ENCODE measurements at regions not wholly inside any gene's neighbourhood (a gene's known extent, or its start where the extent isn't known, plus 50 kb on each side); places are given as distances from the start of the nearest gene placed in this dataset.

DNA sequence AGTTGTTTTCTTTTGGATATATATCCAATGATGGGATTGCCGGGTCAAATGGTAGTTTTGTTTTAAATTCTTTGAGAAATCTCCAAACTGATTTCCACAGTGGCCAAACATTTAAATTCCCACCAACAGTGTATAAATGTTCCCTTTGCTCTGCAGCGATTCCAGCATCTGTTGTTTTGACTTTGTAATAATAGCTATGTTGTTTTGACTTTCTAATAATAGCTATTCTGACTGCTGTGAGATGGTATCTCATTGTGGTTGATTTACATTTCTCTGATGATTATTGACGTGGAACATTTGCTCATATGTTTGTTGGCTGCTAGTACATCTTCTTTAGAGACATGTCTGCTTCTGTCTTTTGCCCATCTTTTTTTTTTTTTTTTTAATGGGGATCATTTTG, 332.2 kb upstream of the GBE1 start:
- no peaks in the 10 kb centered on the region for H3K36me3 ChIP-seq (ENCODE audit: insufficient read depth, low read length)

DNA sequence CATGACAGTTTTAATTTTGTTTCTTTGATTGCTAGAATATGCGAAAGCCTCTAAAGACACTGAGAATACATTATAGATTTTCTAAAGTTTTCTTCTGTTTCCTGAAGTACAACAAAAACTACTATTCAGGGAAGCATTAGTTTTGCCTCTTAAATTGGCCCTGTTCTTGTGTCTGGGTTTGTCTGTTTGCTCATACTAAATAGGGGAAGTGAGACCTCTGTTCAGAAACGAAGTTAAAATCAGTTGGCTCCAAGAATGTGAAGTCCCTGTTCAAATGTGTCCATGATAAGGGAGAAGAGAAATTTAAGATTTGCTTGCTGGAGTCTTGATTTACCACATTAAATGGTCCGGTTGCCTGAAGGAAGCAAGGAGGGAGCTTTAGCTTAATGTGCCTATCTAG, 327.3 kb upstream of the GBE1 start:
- no peaks in the 10 kb centered on the region for H3K27me3 ChIP-seq (ENCODE audit: insufficient read depth, low read length)
- H3K4me3 ChIP-seq (ENCODE audit: low read length) = no peak overlapping the region
- no peaks in the 10 kb centered on the region for H3K9me3 ChIP-seq (ENCODE audit: low read length)
- H3K36me3 ChIP-seq (ENCODE audit: insufficient read depth, low read length) = no peaks in the 10 kb centered on the region
- no peak overlapping the region for H2AFZ ChIP-seq (ENCODE audit: low read depth, low read length)
- H3K4me1 ChIP-seq (ENCODE audit: insufficient read depth, low read length) = peaks cover 18% of the 10 kb centered on the region

More for the DNA sequence above, 332.2 kb upstream of the GBE1 start:
- Histone ChIP-seq H3K9me3 (ENCODE audit: low read length) (no peaks in the 10 kb centered on the region), H3K4me3 (ENCODE audit: low read length) (no peak overlapping the region), H3K27me3 (ENCODE audit: insufficient read depth, low read length) (no peaks in the 10 kb centered on the region), H2AFZ (ENCODE audit: low read depth, low read length) (no peak overlapping the region), H3K4me1 (ENCODE audit: insufficient read depth, low read length) (no peaks in the 10 kb centered on the region)

DNA sequence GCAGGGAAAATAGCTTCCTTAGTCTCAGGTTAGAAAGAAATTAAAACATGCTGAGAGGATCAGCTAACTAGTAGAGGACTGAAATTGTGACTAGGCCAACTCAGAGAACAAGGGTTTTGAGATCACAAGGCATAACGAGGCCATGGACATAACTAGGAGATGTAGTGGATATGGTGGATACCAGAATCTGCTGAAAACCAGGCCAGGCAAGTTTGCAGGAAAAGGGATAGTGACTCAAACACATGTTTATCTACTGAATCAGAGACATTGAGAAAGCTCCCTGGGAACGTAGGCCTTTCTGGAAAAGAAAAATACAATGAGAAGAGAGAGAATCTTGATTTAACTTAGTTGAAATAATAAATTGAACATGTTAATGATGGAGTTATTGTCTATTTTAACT, 326.5 kb upstream of the GBE1 start:
- Histone ChIP-seq H3K9me3 (ENCODE audit: low read length) (no peaks in the 10 kb centered on the region), H2AFZ (ENCODE audit: low read depth, low read length) (no peak overlapping the region)

DNA sequence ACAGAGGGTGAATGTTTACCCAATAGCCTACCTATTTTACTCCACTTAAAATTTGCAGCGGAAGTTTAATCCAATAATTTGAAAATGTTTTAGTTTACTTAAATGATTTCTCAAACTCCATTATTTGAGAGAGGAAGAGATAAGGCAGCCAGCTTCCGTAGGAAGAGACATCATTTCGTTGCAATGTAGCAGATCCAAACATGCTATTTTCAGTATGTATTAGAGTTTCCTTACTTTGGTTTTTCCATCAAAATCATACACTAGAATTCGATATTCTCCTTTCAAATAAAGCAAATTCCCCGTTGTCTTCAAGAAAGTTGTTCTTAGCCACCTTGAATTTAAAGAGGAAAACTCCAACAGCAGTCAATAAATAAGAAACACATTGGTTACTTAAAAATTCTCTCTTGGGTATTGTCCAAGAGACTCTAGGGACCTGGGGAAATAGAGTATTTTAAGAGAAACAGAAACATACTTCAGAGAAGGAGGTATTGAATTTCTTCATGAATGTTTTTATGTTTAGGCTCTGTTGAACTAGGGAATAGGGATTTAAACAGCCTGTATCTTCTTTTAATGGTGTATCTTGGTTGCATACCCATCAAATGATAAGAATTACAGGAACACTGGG, 324.5 kb upstream of the GBE1 start:
- Histone ChIP-seq H3K36me3 (ENCODE audit: insufficient read depth, low read length) (no peaks in the 10 kb centered on the region), H2AFZ (ENCODE audit: low read depth, low read length) (peak overlapping the region; percentile 61), H3K4me3 (ENCODE audit: low read length) (no peak overlapping the region), H3K27me3 (ENCODE audit: insufficient read depth, low read length) (no peaks in the 10 kb centered on the region), H3K9me3 (ENCODE audit: low read length) (no peaks in the 10 kb centered on the region), H3K4me1 (ENCODE audit: insufficient read depth, low read length) (peaks cover 18% of the 10 kb centered on the region)

More for the DNA sequence above, 326.5 kb upstream of the GBE1 start:
- Histone ChIP-seq H3K4me1 (ENCODE audit: insufficient read depth, low read length) (peaks cover 18% of the 10 kb centered on the region), H3K36me3 (ENCODE audit: insufficient read depth, low read length) (no peaks in the 10 kb centered on the region), H3K27me3 (ENCODE audit: insufficient read depth, low read length) (no peaks in the 10 kb centered on the region), H3K4me3 (ENCODE audit: low read length) (no peak overlapping the region)

DNA sequence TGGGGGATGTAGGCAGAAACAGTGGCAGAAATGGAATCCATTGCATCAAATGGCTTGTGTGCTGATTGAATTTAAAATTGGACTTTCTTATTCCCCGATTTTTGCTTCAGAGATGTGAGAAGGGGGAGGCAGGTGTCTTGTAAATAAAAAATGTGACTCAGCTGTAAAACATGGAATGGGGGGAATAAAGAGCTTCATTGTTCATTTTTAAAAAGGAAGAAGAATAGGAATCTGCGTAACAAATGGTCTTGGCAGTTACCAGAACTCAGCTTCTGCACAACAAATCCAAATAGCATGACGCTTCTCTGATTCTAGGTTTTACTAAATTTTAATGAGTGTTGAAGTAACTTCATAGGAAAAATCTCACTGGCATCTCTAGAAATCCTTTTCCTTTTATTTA, 323.9 kb upstream of the GBE1 start:
- H3K4me1 ChIP-seq (ENCODE audit: insufficient read depth, low read length) = peaks cover 18% of the 10 kb centered on the region
- no peak overlapping the region for H3K4me3 ChIP-seq (ENCODE audit: low read length)
- H3K9me3 ChIP-seq (ENCODE audit: low read length) = no peaks in the 10 kb centered on the region
- H3K27me3 ChIP-seq (ENCODE audit: insufficient read depth, low read length) = no peaks in the 10 kb centered on the region
- no peaks in the 10 kb centered on the region for H3K36me3 ChIP-seq (ENCODE audit: insufficient read depth, low read length)
- H2AFZ ChIP-seq (ENCODE audit: low read depth, low read length) = peak overlapping the region; percentile 83

DNA sequence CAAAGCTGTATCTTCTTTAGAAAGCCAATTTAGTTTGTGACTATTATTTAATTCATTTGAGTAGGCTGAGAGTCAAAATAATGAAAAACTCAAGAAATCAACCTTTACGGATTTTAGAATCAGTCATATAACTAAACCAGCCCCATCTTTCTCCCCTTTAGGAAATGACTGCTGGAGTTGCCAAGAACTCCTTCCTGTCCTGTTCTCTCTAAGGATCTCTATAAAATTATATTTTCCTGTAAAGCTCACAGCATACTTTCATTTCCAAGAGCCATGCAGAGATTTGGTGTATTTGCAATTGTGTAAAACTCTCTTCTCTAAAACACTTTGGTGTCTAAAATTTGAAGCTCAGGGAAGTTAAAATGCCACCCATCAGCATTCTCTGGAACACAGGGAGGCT, 323.4 kb upstream of the GBE1 start:
- Histone ChIP-seq H3K27me3 (ENCODE audit: insufficient read depth, low read length) (no peaks in the 10 kb centered on the region), H3K9me3 (ENCODE audit: low read length) (no peaks in the 10 kb centered on the region), H3K4me3 (ENCODE audit: low read length) (no peak overlapping the region), H3K4me1 (ENCODE audit: insufficient read depth, low read length) (peaks cover 18% of the 10 kb centered on the region), H2AFZ (ENCODE audit: low read depth, low read length) (peak overlapping the region; percentile 83), H3K36me3 (ENCODE audit: insufficient read depth, low read length) (no peaks in the 10 kb centered on the region)

DNA sequence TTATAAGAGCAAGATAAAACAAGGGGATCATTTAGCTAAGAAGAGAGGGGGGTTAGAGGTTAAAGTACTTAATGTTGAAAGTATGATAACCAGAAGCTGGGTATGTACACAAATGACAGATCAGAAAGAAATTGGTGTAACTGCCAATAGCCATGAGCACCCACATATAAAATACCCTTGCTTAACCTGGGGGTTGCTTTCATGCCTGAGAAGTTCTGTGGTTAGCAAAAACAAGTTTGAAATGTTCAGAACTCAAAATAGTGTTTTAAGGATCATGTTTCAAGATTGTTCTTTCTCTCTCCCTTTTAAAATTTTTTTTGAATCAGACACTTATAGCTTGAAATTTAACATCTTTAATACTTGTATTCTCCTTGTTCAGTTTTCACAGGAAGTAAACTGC, 321.4 kb upstream of the GBE1 start:
- Histone ChIP-seq H3K36me3 (ENCODE audit: insufficient read depth, low read length) (no peaks in the 10 kb centered on the region), H3K4me1 (ENCODE audit: insufficient read depth, low read length) (peaks cover 18% of the 10 kb centered on the region)

DNA sequence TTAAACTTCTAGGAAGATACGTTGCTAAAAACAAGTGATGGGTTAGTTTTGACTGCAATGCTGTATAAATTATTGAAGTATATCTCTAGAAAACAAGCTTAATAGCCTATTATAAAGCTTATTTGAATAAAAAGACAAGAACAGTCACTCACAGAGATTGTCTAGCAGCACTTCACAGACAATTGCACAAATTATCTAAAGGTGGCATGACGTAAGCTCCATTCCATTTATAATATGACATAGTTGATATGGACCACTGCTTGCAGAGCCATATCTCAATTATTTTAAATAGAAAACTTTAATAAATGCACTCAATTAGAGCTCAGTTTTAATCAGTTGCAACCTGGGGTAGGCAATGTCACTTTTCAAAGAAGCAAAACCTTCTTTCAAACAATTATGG, 319.9 kb upstream of the GBE1 start:
- Histone ChIP-seq H3K4me1 (ENCODE audit: insufficient read depth, low read length) (peaks cover 18% of the 10 kb centered on the region), H3K36me3 (ENCODE audit: insufficient read depth, low read length) (no peaks in the 10 kb centered on the region), H3K27me3 (ENCODE audit: insufficient read depth, low read length) (no peaks in the 10 kb centered on the region), H2AFZ (ENCODE audit: low read depth, low read length) (peak overlapping the region; percentile 26), H3K9me3 (ENCODE audit: low read length) (no peaks in the 10 kb centered on the region), H3K4me3 (ENCODE audit: low read length) (no peak overlapping the region)

More for the DNA sequence above, 321.4 kb upstream of the GBE1 start:
- H3K9me3 ChIP-seq (ENCODE audit: low read length) = no peaks in the 10 kb centered on the region
- H3K27me3 ChIP-seq (ENCODE audit: insufficient read depth, low read length) = no peaks in the 10 kb centered on the region
- H2AFZ ChIP-seq (ENCODE audit: low read depth, low read length) = no peak overlapping the region
- H3K4me3 ChIP-seq (ENCODE audit: low read length) = no peak overlapping the region

DNA sequence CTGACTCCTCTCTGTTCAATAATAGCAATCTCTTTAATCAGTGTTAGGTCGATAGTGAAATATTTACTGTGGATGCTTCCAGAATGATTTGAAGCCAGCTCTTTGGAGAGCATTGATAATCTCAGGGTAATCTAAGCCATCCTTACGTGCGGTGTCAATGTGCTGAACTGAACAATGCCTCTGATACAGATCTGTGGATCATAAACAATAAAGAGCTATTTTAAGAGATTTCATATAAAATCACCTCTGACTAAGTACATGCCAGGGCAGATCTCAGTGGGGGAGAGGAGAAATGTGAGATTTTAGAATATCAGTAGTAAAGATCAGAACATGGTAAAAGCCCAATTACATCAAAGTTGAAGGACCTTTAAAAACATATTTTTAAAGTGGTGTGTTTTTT, 319.3 kb upstream of the GBE1 start:
- no peak overlapping the region for H3K4me3 ChIP-seq (ENCODE audit: low read length)

DNA sequence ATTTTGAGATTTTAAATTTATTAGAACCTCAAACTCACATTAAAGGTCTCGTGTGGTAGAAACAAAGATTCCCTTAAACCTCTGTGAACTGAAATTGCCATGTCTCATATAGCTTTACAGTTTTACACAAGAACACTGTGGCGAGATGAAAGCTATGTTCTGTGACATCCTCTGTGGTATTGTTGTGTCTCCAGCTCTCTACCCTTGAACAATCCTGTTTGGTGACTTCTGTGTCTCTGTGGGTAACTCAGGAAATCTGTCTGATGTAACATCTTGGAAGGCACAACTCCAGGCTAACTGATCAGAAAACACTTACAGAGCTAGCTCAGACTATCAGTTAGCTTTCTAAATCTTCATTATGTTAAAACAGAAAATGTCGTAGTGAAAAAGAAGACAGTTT, 318.8 kb upstream of the GBE1 start:
- Histone ChIP-seq H3K4me3 (ENCODE audit: low read length) (no peak overlapping the region), H3K4me1 (ENCODE audit: insufficient read depth, low read length) (peaks cover 9% of the 10 kb centered on the region), H3K36me3 (ENCODE audit: insufficient read depth, low read length) (no peaks in the 10 kb centered on the region), H3K9me3 (ENCODE audit: low read length) (no peaks in the 10 kb centered on the region), H3K27me3 (ENCODE audit: insufficient read depth, low read length) (no peaks in the 10 kb centered on the region), H2AFZ (ENCODE audit: low read depth, low read length) (no peak overlapping the region)

More for the DNA sequence above, 319.3 kb upstream of the GBE1 start:
- no peak overlapping the region for H2AFZ ChIP-seq (ENCODE audit: low read depth, low read length)
- no peaks in the 10 kb centered on the region for H3K36me3 ChIP-seq (ENCODE audit: insufficient read depth, low read length)
- H3K27me3 ChIP-seq (ENCODE audit: insufficient read depth, low read length) = no peaks in the 10 kb centered on the region
- peaks cover 15% of the 10 kb centered on the region for H3K4me1 ChIP-seq (ENCODE audit: insufficient read depth, low read length)
- H3K9me3 ChIP-seq (ENCODE audit: low read length) = no peaks in the 10 kb centered on the region

DNA sequence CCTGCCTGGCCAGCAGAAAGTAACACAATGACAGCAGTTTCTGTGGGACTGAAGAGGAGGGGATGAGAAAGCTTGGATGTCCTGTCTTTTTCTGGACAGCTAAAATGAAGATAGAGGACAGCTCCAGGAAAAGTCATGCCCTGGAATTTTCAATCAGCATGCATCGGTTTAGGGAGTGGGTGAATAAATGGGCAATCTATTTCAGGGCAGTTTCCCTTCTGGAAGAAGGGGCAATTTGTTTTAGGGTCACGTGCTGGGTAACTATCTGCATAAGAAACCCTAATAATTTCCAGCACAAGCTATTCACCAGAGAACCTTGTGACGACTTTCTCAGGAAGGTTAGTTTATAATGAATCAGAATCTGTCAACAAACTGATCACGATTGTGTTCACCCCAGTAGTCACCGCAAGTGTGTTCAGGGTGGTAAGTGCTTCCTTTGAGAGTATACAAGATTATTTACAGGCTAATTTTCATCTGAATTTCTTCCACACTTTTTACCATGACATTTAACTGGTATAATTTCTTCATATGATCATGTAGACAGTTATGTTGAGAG, 318.0 kb upstream of the GBE1 start:
- Histone ChIP-seq H2AFZ (ENCODE audit: low read depth, low read length) (peak overlapping the region; percentile 34), H3K4me1 (ENCODE audit: insufficient read depth, low read length) (peaks cover under 1% of the 10 kb centered on the region), H3K9me3 (ENCODE audit: low read length) (no peaks in the 10 kb centered on the region), H3K27me3 (ENCODE audit: insufficient read depth, low read length) (no peaks in the 10 kb centered on the region), H3K36me3 (ENCODE audit: insufficient read depth, low read length) (no peaks in the 10 kb centered on the region), H3K4me3 (ENCODE audit: low read length) (no peak overlapping the region)

DNA sequence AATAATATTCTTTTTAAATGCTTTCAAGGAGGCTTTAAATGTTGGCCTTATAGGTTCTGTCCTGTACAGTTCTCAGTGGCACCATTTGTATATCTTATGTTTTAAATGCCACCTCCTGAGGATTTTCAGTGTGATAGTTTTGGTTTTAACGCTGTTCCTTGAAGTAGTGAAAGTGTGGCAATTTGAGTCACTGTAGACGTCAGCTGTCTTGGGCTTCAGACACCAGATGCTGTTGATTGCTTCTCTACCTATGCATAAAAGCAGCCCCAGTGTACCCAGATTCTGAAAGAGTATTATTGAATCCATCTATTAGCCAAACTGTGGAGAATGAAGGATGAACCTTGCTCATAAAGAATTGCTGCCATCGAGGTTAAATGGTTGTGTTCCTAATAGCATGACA, 316.8 kb upstream of the GBE1 start:
- H3K27me3 ChIP-seq (ENCODE audit: insufficient read depth, low read length) = no peaks in the 10 kb centered on the region
- no peaks in the 10 kb centered on the region for H3K36me3 ChIP-seq (ENCODE audit: insufficient read depth, low read length)
- H3K9me3 ChIP-seq (ENCODE audit: low read length) = no peaks in the 10 kb centered on the region
- no peak overlapping the region for H2AFZ ChIP-seq (ENCODE audit: low read depth, low read length)
- no peak overlapping the region for H3K4me3 ChIP-seq (ENCODE audit: low read length)
- H3K4me1 ChIP-seq (ENCODE audit: insufficient read depth, low read length) = no peaks in the 10 kb centered on the region

DNA sequence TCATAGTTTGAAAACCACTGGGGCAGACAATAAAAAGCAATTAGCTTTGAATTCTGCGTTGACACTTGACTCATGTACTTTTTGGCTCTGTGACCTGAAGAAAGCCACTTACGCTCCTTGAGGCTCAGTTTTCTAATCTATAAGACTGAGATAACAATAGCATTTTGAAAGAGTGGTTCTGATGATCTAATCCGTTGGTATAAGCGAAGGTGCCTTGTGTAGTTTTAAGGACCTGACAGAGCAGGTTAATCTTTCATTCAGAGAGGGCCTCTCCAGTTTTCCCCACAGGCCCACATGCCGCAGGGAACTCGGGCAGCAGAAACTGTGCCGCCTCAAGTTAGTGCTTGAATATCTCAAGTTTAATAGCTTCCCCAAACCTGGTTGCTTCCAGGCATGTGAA, 306.0 kb upstream of the GBE1 start:
- no peak overlapping the region for H2AFZ ChIP-seq (ENCODE audit: low read depth, low read length)
- no peaks in the 10 kb centered on the region for H3K36me3 ChIP-seq (ENCODE audit: insufficient read depth, low read length)
- no peaks in the 10 kb centered on the region for H3K27me3 ChIP-seq (ENCODE audit: insufficient read depth, low read length)
- H3K4me1 ChIP-seq (ENCODE audit: insufficient read depth, low read length) = peaks cover 3% of the 10 kb centered on the region
- H3K9me3 ChIP-seq (ENCODE audit: low read length) = no peaks in the 10 kb centered on the region
- no peak overlapping the region for H3K4me3 ChIP-seq (ENCODE audit: low read length)

DNA sequence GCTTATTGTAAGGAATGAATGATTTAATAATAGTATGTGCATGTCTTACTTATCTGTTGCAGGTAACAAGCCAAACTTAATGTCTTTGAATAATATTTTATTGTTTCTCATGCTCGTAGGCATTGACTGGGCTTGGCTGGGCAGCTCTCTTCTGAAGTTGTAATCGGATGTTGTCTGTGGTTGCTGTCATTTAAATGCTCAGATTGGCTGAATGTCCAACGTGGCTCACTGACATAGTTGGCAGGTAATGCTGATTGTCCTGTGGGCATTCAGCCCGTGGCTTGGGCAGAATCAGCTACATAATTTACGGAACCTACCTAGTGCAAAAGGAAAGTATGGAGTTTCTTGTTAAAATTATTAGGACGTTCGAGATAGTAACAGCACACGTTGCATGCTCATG, 297.4 kb upstream of the GBE1 start:
- no peaks in the 10 kb centered on the region for H3K4me1 ChIP-seq (ENCODE audit: insufficient read depth, low read length)
- no peaks in the 10 kb centered on the region for H3K27me3 ChIP-seq (ENCODE audit: insufficient read depth, low read length)
- H3K9me3 ChIP-seq (ENCODE audit: low read length) = no peaks in the 10 kb centered on the region
- no peaks in the 10 kb centered on the region for H3K36me3 ChIP-seq (ENCODE audit: insufficient read depth, low read length)
- no peak overlapping the region for H3K4me3 ChIP-seq (ENCODE audit: low read length)
- H2AFZ ChIP-seq (ENCODE audit: low read depth, low read length) = no peak overlapping the region
